Loucy (cell line): ENCODE measurements at regions not wholly inside any gene's neighbourhood (a gene's known extent, or its start where the extent isn't known, plus 50 kb on each side); places are given as distances from the start of the nearest gene placed in this dataset.

ENCODE experiments used
- CTCF ChIP-seq: fragments of 200-600 bp; sonication (generic); conservative IDR thresholded peaks from 2 replicates; pipeline ENCODE4 v1.5.1; 2014; ENCODE audit warnings: mild to moderate bottlenecking, antibody characterized with exemption, low read length
- EZH2phosphoT487 ChIP-seq: fragments of 200-600 bp; IDR thresholded peaks from 2 replicates; pipeline ENCODE4 v1.6.1; 2018; ENCODE audit warnings: antibody characterized with exemption, mild to moderate bottlenecking, moderate library complexity, borderline replicate concordance

- no peak for TF ChIP-seq CTCF
- no peak for TF ChIP-seq EZH2phosphoT487
Measured at GRCh38 chr3:88235102-88235501, 85.3 kb downstream of the C3orf38 start.
